Adrenal gland (tissue), 9 donors: ENCODE measurements at regions not wholly inside any gene's neighbourhood (a gene's known extent, or its start where the extent isn't known, plus 50 kb on each side); places are given as distances from the start of the nearest gene placed in this dataset.

Experiments
- DNase-seq, 7 donors: peaks; one replicate each; pipeline ENCODE4 v3.0.0-alpha.2; 2019 to 2020
- H3K27ac ChIP-seq, 5 donors: fragments of 200-600 bp; sonication (generic) in 4 of 5; 1 replicate in 3 of 5; 2 replicates in 2 of 5; pipeline versions ENCODE4 v1.5.1 to v1.8.0; 2016 to 2020; ENCODE audit warnings: mild to moderate bottlenecking in 1 of 5
- H3K27me3 ChIP-seq: fragments of 200-600 bp; 2 replicates; pipeline ENCODE4 v1.8.0; 2021
- H3K36me3 ChIP-seq, 2 donors: fragments of 200-600 bp; replicated peaks in 1 of 2; 1 replicate in 1 of 2; 2 replicates in 1 of 2; pipeline versions ENCODE4 v1.5.1 to v1.8.0; 2018 to 2022
- H3K4me1 ChIP-seq, 2 donors: fragments of 200-600 bp; replicated peaks in 1 of 2; 1 replicate in 1 of 2; 2 replicates in 1 of 2; pipeline versions ENCODE4 v1.5.1 to v1.8.0; 2018 to 2021
- H3K4me3 ChIP-seq, 4 donors: fragments of 200-600 bp; sonication (generic) in 3 of 4; one replicate each; pipeline ENCODE4 v1.5.1; 2016 to 2018
- H3K9me3 ChIP-seq, 3 donors: fragments of 200-600 bp; sonication (generic) in 1 of 3; replicated peaks in 1 of 3; 1 replicate in 2 of 3; 2 replicates in 1 of 3; pipeline versions ENCODE4 v1.5.1 to v1.8.0; 2016 to 2021
- POLR2A ChIP-seq, 2 donors: fragments of 450-650 bp; IDR thresholded peaks; one replicate each; pipeline ENCODE4 v1.6.1; 2017; ENCODE audit warnings: antibody characterized with exemption in 2 of 2, mild to moderate bottlenecking in 2 of 2, moderate library complexity in 1 of 2
- WGBS, 4 donors: extraction: QIAGEN DNeasy Blood & Tissue Kit in 2 of 4; methylation state at CpG; one replicate each; pipeline versions ENCODE4 v1.1.5 to v1.1.7; 2013 to 2017; 5-methylcytosine and 5-hydroxymethylcytosine counted together
- intact Hi-C, 2 donors: fragments of 100-400 bp; cut with DNase I; formaldehyde crosslinking; loops; one replicate each; pipeline versions ENCODE4 v1.14.1 to v1.15.0; 2022 to 2023
- TF ChIP-seq, protein P1 (sequence below), 6 experiments: fragments of 450-650 bp in 4 of 6; fragments of 200-600 bp in 2 of 6; sonication (generic) in 1 of 6; IDR thresholded peaks; 1 replicate in 5 of 6; 2 replicates in 1 of 6; pipeline versions ENCODE4 v1.5.1 to v1.8.0; 2016 to 2021; ENCODE audit warnings: antibody characterized with exemption in 6 of 6, mild to moderate bottlenecking in 2 of 6, moderate library complexity in 1 of 6
- donor health status: healthy with polysubstance abuse.
- donor health status: Bipolar disorder and iron deficiency.
- donor health status: DM: yes; HTN: yes; CAD: no.
- donor health status: DM: no; HTN: no; CAD: no.
- donor health status: DM: no; HTN: no; CAD: no.

DNA sequence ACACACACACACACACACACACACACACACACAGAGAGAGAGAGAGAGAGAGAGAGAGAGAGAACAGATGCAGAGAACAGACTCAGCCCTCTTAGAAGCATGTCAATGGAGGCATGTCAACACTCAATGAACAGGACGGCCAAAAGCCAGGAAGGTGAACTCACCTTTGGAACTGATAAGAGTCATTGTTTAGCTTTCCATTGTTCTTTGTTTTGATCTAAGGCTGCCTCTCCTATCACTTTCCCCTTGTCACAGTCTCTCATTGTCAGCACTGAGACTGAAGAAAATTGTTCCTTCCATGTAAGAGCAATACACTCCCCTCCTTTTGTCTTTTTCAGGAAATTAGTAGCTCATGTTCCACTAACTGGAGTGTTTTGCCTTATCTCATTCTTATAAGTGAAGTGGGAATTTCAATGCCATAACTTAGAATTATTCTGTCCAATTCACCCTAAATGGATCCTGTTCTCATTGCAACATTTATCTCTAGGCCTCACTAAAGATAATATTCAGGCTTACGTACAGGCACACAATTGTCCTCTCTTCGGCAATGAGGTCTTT, 218.0 kb downstream of the DUSP6 start:
- 76 to 88% (median 82%) methylated on average over 3 of the region's 3 CpGs for WGBS, 4 donors
- DNase-seq: no peak
- TF ChIP-seq, protein P1, sequence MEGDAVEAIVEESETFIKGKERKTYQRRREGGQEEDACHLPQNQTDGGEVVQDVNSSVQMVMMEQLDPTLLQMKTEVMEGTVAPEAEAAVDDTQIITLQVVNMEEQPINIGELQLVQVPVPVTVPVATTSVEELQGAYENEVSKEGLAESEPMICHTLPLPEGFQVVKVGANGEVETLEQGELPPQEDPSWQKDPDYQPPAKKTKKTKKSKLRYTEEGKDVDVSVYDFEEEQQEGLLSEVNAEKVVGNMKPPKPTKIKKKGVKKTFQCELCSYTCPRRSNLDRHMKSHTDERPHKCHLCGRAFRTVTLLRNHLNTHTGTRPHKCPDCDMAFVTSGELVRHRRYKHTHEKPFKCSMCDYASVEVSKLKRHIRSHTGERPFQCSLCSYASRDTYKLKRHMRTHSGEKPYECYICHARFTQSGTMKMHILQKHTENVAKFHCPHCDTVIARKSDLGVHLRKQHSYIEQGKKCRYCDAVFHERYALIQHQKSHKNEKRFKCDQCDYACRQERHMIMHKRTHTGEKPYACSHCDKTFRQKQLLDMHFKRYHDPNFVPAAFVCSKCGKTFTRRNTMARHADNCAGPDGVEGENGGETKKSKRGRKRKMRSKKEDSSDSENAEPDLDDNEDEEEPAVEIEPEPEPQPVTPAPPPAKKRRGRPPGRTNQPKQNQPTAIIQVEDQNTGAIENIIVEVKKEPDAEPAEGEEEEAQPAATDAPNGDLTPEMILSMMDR (IDR thresholded peaks at IDR 0.05): no peak
- no peak for TF ChIP-seq POLR2A (IDR thresholded peaks at IDR 0.05)
- Histone ChIP-seq H3K4me3 (no peak overlapping the region), H3K9me3 (no peaks in the 10 kb centered on the region), H3K4me1 (no peaks in the 10 kb centered on the region), H3K27ac (no peak overlapping the region), H3K36me3 (no peaks in the 10 kb centered on the region), H3K27me3 (no peaks in the 10 kb centered on the region)
- intact Hi-C loops: no loop called here

DNA sequence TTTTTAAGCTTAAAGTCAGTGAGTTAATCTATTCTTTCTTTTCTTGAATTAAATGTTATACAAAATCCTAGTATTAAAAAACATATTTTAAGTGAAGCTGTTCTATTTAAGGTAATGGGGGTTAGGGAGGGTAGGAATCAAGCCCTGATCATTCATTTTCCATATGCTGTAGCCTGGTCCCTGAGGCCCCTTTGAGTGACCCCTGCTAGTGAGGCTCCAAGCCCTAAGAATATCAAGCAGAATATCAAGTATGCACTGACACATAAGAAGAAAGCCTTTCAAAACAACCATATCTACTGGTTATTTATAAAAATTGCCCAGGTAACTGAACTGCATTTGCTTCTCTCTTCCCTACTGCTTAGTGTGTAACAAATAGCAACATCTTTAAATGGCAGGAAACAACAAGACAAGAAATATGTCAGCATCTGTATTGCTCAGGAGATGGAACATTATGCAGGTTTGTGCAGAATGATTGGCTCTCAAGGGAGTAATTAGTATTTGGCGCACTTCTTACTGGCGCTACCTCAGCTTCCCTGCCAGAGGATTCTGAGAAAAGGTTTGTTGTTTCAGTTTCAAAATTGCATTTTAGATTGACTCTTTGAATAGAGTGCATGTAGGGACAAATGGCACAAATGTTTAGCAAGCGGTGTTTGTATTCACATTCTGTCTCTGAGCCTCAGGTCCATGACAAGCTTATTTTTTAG, 223.0 kb downstream of the DUSP6 start:
- Histone ChIP-seq H3K4me3 (no peak overlapping the region), H3K27me3 (no peaks in the 10 kb centered on the region), H3K36me3 (no peaks in the 10 kb centered on the region), H3K4me1 (no peaks in the 10 kb centered on the region), H3K27ac (no peak overlapping the region), H3K9me3 (no peaks in the 10 kb centered on the region)
- 83 to 92% (median 88%) methylated on average over 3 of the region's 3 CpGs for WGBS, 4 donors
- no peak for TF ChIP-seq POLR2A (IDR thresholded peaks at IDR 0.05)
- TF ChIP-seq, protein P1 (IDR thresholded peaks at IDR 0.05): no peak
- DNase-seq: no peak
- intact Hi-C loops: no loop called here

DNA sequence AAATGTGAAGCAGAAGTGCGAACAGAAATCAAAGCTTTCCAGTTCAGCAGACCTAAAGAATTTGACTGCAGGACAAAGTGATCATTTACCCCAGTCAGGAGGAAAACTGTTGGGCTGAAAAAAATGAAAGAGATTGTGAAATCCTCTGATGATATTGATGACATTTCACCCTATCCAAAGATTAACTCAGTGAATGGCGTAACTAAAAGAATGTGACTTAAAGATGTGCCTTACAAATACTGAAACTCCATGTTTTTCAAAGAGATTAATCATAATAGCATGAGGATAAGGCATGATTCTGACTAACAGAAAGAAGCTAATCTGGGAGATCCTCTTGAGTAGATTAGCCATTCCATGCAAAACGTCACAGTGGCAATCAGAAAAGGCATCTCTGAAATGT, 225.6 kb downstream of the DUSP6 start:
- WGBS, 4 donors: 74 to 80% (median 79%) methylated on average over 3 of the region's 3 CpGs
- TF ChIP-seq, protein P1 (IDR thresholded peaks at IDR 0.05): no peak
- Histone ChIP-seq H3K27ac (no peak overlapping the region), H3K4me3 (no peak overlapping the region), H3K4me1 (no peaks in the 10 kb centered on the region), H3K27me3 (no peaks in the 10 kb centered on the region), H3K36me3 (no peaks in the 10 kb centered on the region), H3K9me3 (no peaks in the 10 kb centered on the region)
- DNase-seq: no peak
- intact Hi-C loops: no loop called here

DNA sequence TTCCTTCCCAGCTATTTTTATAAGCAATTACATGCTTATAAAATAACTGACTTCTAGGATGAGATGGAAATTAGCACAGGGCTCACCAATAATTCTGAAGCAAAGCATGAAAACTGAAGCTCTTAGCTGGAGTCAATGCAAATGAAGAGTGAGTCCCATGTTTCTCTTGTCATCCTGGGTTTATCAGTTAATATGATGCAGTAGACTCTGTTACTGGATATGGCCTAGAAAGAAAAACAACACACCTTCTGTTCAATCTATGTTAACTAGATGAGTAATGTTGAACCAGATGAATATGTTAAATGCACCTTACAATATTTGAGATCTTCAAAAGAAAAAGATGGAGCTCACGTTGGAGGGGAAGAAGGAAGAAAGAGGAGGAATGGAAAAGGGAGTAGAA, 229.4 kb downstream of the DUSP6 start:
- Histone ChIP-seq H3K36me3 (no peaks in the 10 kb centered on the region), H3K9me3 (no peaks in the 10 kb centered on the region), H3K4me3 (no peak overlapping the region), H3K27ac (no peak overlapping the region), H3K4me1 (peaks cover 0 to under 1% of the 10 kb centered on the region in 2 donors), H3K27me3 (no peaks in the 10 kb centered on the region)
- TF ChIP-seq, protein P1 (IDR thresholded peaks at IDR 0.05): no peak
- no peak for TF ChIP-seq POLR2A (IDR thresholded peaks at IDR 0.05)
- 77 to 92% (median 88%) methylated on average over 1 of the region's 1 CpG for WGBS, 4 donors
- no peak for DNase-seq
- intact Hi-C loops: no loop called here
